SHP77 (cell line): ENCODE measurements at regions not wholly inside any gene's neighbourhood (a gene's known extent, or its start where the extent isn't known, plus 50 kb on each side); places are given as distances from the start of the nearest gene placed in this dataset.

Experiments
- DNase-seq, 2 experiments: peaks; one replicate each; lab custom pipeline; 2025; lab: John Stamatoyannopoulos, UW

DNA sequence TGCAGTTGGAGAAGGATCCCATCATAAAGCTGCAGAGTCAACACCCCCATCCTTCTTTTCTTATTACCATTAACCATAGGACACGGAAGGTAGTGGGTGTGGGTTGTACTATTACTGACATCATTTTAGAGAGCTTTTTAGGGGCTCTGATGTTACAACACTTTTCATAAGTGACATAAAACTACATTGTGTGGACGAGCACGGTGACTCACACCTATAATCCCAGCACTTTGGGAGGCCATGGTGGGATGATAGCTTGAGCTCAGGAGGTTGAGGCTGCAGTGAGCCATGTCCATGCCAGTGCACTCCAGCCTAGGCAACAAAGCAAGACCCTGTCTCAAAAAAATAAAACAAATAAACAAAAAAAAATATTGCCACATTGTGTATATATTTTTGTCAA, 167.1 kb downstream of the DUSP6 start:
- no peak for DNase-seq

DNA sequence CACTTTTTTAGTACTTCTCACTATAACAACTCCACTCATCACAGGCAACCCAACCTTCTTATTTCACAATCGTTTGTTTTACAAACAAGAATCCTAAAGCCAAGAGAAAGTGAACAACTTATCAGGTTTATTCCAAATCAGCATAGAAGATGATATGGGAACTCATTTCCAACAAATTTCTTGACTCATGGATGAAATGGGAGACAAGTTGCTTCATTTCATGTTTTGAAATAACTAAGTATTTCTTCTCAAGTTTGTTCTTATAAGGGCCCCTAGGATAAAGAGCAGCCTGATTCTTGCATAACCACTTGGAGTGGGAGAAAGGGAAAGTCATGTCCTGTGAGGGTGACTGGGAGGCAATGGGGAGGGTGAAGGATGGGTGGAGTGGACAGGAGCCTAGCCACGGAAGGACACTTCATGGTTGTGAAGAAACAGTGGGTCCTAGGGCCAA, 168.3 kb downstream of the DUSP6 start:
- no peak for DNase-seq

DNA sequence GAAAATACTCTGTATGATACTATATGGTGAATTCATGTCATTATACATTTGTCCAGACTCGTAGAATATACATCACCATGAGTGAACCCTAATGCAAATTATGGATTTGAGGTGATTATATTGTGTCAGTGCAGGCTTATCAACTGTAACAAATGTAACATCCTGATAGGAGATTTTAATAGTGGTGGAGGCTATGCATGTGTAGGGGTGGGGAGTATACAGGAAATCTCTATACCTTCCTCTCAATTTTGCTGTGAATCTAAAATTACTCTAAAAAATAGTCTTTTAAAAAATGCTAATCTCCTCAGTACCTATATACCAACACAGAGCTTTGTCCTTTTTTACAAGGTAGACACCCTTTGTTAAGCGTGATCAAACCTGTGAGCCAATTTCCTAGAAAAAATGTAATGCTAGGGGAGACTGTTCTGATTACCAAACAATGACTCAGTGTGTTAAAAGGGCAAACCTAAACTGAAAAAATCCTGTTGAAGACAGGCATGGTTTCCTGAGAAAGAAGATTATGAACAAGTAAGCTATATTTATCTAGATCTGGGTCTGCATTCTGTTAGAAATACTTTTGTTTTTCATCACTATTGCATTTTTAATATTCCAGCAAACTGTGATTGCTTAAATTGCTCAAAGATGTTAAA, 170.9 kb downstream of the DUSP6 start:
- no peak for DNase-seq

DNA sequence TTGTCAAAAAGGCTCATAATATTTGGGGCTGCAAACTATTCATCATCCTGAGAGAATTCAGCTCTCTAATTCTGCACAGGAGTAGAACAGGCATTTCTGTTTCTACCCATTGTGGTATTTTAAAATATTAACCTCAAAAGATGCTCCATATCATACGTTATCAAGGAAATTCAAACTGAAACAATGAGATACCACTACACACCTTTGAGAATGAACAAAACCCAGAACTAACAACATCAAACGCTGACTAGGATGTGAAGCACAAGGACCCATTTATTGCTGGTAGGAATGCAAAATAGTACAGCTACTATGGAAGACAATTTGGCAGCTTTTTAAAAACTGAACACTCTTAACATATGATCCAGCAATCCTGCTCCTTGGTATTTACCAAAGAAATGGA, 171.8 kb downstream of the DUSP6 start:
- no peak for DNase-seq

DNA sequence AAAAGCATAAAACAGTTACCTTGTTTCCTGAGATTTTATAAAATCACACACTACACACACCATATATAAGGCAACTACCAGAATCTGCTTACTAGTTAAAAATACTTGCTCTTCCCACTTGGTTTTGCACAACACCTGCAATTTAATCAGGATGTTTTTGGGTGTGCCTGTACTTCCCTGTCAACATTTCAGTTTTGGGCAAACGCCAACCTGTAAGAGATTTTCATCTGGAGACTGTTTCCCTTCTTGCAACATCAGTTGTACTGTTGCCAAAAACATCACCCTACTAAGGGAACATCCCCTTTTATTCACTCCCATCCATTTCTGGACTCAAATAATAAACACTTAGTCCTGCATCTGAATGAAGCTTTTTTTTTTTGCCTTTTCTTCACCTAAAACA, 172.3 kb downstream of the DUSP6 start:
- peak; percentile 38 to 59 for DNase-seq

DNA sequence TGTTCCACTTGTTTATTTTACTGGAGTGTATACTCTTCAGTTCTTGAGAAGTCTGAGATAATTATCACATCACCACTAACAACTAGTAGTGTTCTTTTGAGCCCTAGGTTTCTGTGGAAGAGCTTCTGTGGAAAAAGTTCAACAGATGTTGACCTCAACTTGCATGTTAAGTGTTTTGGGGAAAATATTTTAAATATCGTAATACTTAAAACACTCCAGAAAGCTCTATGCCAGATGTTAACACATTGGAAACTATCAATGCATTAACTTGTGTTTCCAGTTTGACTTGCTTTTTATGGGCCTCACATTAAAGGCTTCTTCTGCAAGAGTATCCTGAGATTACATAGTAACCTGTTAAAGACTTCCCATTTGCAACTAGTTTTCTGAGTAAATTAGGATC, 173.1 kb downstream of the DUSP6 start:
- DNase-seq, result no peak

DNA sequence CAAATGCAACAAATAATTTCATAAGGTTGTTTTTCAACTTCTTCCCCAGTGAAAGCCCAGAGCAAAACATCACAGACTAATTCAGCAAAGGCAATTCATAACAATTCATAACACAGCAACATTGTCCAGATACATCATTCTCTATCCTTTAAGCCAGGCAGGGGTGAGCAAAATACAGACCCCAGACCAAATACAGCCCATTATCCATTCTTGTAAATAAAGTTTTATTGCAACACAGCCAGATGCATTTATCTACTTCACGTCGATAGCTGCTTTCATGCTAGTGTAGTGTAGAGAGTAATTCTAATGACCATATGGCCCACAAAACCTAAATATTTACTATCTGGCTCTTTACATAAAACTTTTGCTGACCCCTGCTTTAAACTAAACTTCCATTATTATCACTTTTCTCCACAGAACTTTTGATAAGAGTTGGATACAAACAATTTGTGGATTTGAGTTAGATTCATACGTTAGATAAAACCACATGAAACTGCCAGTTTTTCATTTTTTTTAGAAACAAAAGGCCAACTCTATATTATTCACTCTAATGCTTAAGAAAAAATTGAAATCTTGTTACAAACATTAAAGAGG, 174.4 kb downstream of the DUSP6 start:
- no peak for DNase-seq

DNA sequence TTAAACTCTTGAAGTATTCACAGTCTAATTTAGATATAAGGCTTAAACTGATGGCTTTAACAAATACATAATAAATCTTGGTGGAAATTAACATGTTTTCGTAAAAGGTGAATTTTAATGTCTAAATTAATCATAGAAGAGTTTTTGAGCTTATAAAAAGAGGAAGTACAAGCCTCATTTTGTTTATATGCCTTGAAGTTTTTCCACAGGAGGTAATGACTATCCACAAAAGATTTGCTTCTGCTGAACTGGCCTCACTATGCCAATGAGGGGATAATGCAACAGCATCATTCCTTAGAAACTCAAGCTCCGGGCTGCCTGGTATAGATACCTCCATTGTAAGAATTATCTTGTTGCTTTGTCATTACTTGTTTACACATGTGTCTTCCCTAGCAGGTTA, 175.6 kb downstream of the DUSP6 start:
- DNase-seq, result no peak

DNA sequence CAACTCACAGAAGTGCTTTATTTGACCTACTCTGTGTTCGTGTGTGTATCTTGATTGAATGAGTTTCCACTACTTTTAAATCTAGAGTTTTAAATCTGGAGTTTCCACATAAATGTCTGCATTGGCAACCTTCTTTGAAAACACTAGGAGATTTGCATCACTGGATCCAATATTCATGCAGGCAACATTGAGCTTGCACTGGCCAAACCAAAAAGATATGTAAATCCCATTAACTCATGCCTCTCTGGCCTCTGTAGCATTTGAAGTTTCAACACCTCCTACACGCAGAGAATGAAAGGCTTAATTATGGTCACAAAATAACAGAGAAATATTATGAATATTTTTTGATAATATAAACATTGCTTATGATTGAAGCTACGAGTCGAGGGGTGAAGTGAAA, 178.6 kb downstream of the DUSP6 start:
- DNase-seq, result no peak

DNA sequence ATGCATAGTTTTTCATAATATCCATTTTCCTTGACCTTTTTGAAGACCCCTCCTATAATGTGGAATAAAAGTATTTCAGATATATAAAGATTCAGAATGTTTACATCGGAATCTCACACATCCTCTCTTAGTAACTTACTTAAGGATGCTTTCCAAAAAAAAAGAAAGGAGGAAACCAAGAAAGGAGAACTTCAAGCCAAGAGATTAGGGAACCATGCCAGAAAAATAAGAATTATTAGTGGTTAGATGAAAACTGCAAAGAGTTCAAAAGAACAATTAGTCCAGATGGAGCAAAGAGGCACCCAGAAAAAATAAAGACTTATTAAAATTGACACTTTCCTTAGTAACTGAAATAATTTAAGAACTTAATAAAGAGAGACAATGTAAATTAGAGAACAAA, 179.2 kb downstream of the DUSP6 start:
- no peak for DNase-seq

DNA sequence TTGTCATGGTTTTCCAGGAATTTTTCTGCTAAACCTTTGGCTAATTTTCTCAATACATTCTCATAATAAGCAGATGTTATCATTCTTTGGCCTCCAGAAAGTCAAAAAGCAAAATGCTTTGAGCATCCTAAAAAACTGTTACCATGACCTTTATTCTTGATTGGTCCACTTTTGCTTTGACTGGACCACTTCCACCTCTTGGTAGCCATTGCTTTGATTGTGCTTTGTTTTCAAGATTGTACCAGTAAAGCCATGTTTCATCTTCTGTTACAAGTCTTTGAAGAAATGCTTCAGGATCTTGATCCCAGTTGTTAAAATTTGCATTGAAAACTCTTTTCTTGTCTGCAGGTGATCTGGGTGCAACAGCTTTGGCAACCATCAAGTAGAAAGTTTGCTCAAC, 180.1 kb downstream of the DUSP6 start:
- no peak for DNase-seq

DNA sequence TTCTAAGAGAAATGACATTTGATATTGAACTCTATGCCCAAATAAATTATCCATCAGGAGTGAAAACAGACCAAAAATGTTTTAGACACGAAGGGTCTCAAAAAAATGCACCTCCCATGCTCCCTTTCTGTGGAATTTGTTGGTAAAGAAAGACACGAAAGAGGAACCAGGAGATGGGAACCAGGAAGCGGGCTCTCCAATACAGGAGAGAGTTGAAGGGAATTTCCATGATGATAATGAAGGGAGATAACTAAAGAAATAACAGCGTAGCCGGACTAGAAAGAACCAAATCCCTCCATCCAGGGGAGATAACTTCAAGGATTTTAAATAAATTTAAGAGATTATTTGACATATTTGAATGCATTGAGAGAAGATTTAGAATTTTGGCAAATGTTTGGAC, 183.0 kb downstream of the DUSP6 start:
- DNase-seq, result no peak

DNA sequence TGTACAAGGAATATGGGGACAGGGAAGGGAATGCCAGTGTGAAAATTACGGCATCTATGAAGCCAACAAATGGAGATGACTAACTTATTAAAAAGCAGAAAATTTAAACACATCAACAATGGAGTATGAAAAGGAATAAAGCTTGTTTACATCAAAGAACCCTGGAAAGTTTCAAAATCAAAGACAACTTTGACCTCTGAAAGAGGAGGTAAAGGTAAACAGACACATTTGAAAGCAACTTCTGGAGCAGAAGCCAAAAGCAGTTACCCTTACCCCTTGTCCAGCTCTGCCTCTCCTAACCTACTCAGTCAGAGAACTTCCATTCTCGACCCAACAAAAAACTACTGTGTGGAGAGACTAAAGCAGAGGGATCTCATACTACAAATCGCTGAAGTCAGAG, 184.3 kb downstream of the DUSP6 start:
- DNase-seq, result no peak

DNA sequence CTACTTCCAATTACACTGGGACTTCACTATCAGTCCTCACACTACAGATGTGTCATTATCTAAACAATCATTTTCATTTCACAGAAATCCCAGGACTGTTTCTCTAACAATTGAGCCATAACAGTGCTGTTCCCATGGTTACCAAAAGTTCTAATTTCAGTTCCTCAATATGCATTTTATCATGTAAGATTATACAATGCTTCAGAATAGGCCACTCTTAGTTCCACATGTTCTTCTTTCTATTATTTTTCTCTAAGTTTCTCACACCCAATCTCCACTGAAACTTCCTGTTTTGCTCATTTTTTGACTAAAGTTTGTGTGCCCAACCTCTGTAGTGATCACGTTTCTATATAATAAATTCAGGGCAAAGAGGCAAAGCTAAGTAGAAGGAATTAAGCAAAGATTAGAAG, 185.8 kb downstream of the DUSP6 start:
- DNase-seq, result no peak

DNA sequence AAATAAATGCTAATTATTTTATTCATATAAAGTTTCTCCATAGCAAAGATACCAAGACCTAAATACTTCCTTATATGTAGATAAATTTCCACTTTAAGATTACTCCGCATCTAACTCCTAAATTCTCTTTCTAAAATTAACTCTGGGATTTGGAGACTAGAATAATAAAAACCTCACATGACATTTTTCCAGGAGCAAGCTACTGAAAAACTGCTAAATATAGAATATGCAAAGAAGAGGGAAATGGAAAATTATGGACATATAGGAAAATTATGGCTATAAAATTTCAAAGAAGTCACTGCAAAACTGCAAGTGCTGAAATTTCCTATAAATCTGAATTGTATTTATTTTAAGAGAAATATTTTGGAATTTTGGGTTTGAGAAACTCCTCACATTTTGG, 186.2 kb downstream of the DUSP6 start:
- no peak for DNase-seq

DNA sequence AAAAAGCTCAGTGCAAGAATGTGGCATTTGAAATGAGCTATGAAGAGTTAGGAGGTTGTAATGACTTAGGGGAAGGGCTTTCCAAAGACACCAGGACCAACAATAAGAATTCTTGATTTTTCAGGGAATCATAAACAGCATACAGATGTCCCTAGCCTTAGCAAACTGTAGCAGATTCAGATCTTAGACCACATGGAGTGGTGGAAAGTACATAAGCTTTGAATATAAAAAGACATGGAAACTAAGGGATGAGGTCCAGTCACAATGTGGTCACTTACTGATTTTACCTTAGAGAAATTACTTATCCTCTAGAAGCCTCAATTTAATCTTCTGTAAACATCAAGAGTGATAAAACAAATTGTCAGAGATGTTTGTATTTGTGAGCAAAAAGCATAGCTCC, 186.6 kb downstream of the DUSP6 start:
- DNase-seq, result no peak

DNA sequence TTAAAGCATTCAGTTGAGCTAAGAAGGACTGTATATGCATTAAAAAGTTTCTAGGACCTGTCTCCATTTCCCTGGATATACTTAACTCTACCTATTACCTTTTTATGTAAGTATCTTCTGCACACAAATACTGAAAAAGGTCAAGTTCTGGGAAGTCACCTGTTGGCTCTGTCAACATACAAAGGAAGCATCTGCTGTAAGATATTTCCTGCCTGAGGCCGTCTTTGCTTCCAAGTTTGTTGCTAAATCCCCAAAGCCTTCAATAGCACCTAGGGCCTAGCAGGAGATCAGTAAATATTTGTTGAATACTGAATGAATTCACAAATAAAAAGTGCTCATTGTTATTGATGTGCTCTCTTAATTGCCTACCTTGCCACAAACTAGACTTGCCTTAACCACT, 188.4 kb downstream of the DUSP6 start:
- no peak for DNase-seq

DNA sequence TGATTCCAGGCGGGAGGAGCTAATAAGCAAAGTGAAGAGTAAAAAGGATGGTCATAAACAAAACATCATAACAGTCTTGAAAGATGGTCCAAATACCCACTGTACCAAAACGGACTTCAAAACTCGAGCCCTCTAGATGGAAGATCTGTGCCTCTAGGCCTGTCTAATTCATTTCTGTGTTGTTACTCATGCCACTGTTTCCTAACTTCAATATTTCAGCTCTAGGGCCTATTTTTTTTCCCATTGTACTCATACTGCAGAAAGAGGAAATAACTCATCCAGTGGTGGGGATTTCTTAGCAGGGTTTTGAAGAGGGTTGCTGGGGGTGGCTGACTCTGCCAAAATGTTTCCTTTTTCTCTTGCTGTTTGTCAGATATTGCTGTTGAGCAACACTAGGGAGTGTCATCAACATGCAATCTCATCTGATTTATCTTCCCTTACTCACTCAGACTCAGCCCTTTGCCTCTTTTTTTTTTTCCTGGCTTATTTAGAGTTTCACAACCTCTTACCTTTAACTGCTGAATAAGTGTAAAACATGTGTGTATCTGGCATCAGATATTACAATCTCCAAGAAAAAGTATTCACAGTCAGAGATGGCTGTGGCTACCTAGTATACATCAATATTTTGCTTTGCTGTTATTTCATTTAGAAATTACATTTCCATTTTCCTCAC, 189.6 kb downstream of the DUSP6 start:
- DNase-seq, result no peak

DNA sequence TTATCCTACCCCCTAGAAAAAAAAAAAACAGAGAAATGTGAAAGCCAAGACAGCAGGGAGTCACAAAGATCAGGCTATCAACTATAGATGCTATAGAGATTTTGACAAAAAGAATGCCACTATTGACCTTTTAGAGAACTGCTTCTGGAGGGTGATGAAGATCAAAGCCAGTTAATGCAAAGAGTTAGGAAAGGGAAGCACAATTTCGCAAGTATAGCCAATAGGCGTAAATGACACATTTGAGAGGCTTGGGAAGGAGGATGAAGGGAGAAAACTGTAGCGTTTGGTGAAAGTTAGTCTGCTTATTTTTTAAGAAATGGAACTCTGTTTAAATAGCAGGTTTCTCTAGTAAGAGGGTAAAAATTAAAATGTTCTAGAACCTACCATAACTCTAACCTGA, 190.7 kb downstream of the DUSP6 start:
- DNase-seq, result no peak

DNA sequence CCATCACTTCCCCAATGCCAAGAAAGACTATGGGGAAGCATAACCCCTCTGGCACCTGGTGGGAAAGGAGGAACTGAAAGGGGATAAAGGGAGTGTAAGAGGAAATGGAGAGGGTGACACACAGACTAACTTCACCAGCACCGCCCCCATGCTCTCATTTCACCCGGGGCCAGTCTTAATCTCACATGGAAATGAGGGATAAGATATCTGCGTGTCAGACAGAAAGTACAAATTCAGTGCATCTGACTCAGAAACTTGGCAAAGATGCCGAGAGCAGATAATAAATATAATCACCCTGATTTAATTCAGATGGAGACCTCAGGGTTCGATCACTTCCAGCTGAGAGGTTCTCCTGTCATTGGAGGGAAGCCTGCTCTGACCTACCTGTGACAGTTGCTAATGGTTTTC, 191.6 kb downstream of the DUSP6 start:
- no peak for DNase-seq

DNA sequence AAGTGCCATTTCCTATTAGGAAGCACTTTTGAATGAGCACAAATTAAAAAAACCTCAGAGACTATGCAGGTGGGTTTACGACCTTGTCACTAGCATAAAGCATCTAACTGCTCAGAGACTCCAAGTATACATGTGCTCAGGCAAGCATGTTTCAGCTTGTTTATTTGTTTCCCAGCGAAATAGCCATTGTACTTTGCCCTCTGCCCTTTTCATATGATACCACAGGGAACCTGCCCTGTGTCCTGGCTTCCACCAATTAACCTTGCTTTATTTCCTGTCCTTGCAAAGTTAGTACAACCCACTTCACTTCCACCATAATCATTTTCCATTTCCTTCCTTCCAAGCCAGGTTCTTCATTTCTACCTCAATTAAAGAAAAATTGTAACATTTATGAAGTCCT, 194.9 kb downstream of the DUSP6 start:
- no peak for DNase-seq

DNA sequence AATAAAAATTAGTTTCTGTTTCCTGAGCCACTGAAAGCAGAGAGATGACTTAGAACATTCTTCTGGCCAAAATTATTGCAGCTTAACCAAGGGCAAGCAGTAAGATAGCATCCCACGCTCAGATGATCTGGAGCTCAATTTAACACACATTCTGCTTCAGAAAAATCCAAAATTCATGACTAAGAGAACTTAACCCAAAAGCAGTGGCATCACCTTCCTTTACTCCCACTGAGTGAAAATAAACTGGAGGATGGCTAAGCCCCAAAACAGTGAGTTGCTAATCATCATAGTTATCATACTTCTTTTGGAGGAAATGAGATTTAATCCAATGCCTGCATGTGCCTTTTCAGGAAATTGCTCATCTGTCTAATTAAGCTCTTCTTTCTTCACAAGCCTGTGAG, 195.4 kb downstream of the DUSP6 start:
- no peak for DNase-seq

DNA sequence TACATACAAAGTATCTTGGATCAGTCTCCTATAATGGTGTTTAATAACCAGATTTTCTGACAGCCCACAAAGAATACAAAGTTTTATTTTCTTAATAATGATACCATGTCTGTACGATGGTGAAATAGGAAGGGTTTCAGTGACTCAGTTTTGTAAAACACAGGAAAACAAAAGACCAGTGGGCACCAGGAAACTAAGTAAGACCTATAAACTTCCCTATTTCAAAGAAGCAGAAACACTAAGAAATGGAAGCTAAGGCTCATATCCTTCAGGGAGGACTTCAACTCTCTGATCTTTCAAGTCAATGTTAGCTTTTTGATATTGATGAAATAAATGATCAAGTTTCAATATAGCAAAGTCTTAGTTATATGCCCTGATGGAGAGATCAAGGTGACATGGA, 196.0 kb downstream of the DUSP6 start:
- no peak for DNase-seq

DNA sequence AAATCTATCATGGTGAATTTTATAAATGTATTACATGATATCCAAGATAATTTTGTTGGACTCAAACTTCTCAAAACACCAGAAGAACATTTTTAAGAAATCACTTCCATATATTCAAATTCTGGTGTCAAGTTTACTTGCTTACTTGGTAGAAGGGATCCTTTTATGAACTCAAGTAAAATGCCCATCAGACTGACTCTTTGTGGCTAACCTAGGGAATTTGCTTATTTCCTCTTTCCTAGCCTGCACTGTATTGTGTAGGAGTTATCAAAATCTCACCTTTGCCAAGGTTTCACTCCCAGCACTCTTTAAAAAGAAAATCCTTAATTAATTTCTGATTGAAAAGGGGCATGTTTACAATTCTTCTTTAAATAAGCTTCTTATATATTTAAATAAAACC, 196.5 kb downstream of the DUSP6 start:
- no peak for DNase-seq
